ENCODE measurements at regions not wholly inside any gene's neighbourhood (a gene's known extent, or its start where the extent isn't known, plus 50 kb on each side); places are given as distances from the start of the nearest gene placed in this dataset.

GRCh38 chr11:130603335-130603906 is 155.0 kb downstream of the ADAMTS15 start:
- no peaks in the 10 kb centered on the region for H3K9me3 Mint-ChIP-seq (ENCODE audit: unreplicated experiment)

GRCh38 chr11:130604606-130605005 is 156.2 kb downstream of the ADAMTS15 start:
- H3K27me3 Mint-ChIP-seq (ENCODE audit: unreplicated experiment) = peaks cover 10% of the 10 kb centered on the region
- DNase-seq (ENCODE audit: low spot score) = no peak
- H3K9me3 Mint-ChIP-seq (ENCODE audit: unreplicated experiment) = no peaks in the 10 kb centered on the region
- H3K4me3 Mint-ChIP-seq (ENCODE audit: unreplicated experiment) = no peak overlapping the region
- peaks cover 12% of the 10 kb centered on the region for H3K4me1 Mint-ChIP-seq (ENCODE audit: unreplicated experiment)
- H3K36me3 Mint-ChIP-seq (ENCODE audit: low read depth, unreplicated experiment) = no peaks in the 10 kb centered on the region
- no peak for TF ChIP-seq CTCF (IDR thresholded peaks at IDR 0.05; ENCODE audit: unreplicated experiment)
- H3K27ac Mint-ChIP-seq (ENCODE audit: unreplicated experiment) = no peak overlapping the region

More at GRCh38 chr11:130603335-130603906, 155.0 kb downstream of the ADAMTS15 start:
- no peaks in the 10 kb centered on the region for H3K36me3 Mint-ChIP-seq (ENCODE audit: low read depth, unreplicated experiment)
- no peak overlapping the region for H3K27ac Mint-ChIP-seq (ENCODE audit: unreplicated experiment)
- H3K4me3 Mint-ChIP-seq (ENCODE audit: unreplicated experiment) = no peak overlapping the region
- no peak for TF ChIP-seq CTCF (IDR thresholded peaks at IDR 0.05; ENCODE audit: unreplicated experiment)
- H3K4me1 Mint-ChIP-seq (ENCODE audit: unreplicated experiment) = peaks cover 12% of the 10 kb centered on the region
- peaks cover 10% of the 10 kb centered on the region for H3K27me3 Mint-ChIP-seq (ENCODE audit: unreplicated experiment)
- DNase-seq (ENCODE audit: low spot score) = no peak

- Mint-ChIP-seq H3K27me3 (ENCODE audit: unreplicated experiment) (peaks cover 5% of the 10 kb centered on the region), H3K4me3 (ENCODE audit: unreplicated experiment) (no peak overlapping the region), H3K27ac (ENCODE audit: unreplicated experiment) (no peak overlapping the region), H3K4me1 (ENCODE audit: unreplicated experiment) (peaks cover 3% of the 10 kb centered on the region), H3K36me3 (ENCODE audit: low read depth, unreplicated experiment) (no peaks in the 10 kb centered on the region), H3K9me3 (ENCODE audit: unreplicated experiment) (no peaks in the 10 kb centered on the region)
- no peak for TF ChIP-seq CTCF (IDR thresholded peaks at IDR 0.05; ENCODE audit: unreplicated experiment)
- DNase-seq (ENCODE audit: low spot score) = no peak
Observed at GRCh38 chr11:130606178-130606577, 157.7 kb downstream of the ADAMTS15 start.

- H3K9me3 Mint-ChIP-seq (ENCODE audit: unreplicated experiment) = no peaks in the 10 kb centered on the region
- no peaks in the 10 kb centered on the region for H3K4me1 Mint-ChIP-seq (ENCODE audit: unreplicated experiment)
- H3K36me3 Mint-ChIP-seq (ENCODE audit: low read depth, unreplicated experiment) = no peaks in the 10 kb centered on the region
- no peak overlapping the region for H3K27ac Mint-ChIP-seq (ENCODE audit: unreplicated experiment)
- no peak for DNase-seq (ENCODE audit: low spot score)
- H3K27me3 Mint-ChIP-seq (ENCODE audit: unreplicated experiment) = peaks cover 5% of the 10 kb centered on the region
- TF ChIP-seq CTCF (IDR thresholded peaks at IDR 0.05; ENCODE audit: unreplicated experiment) = no peak
- no peak overlapping the region for H3K4me3 Mint-ChIP-seq (ENCODE audit: unreplicated experiment)
Observed at GRCh38 chr11:130606781-130607511, 158.5 kb downstream of the ADAMTS15 start.

GRCh38 chr11:130608287-130608686 is 159.8 kb downstream of the ADAMTS15 start:
- Mint-ChIP-seq H3K4me3 (ENCODE audit: unreplicated experiment) (no peak overlapping the region), H3K4me1 (ENCODE audit: unreplicated experiment) (no peaks in the 10 kb centered on the region), H3K27ac (ENCODE audit: unreplicated experiment) (no peak overlapping the region), H3K36me3 (ENCODE audit: low read depth, unreplicated experiment) (no peaks in the 10 kb centered on the region), H3K27me3 (ENCODE audit: unreplicated experiment) (peaks cover 5% of the 10 kb centered on the region), H3K9me3 (ENCODE audit: unreplicated experiment) (no peaks in the 10 kb centered on the region)
- no peak for DNase-seq (ENCODE audit: low spot score)
- no peak for TF ChIP-seq CTCF (IDR thresholded peaks at IDR 0.05; ENCODE audit: unreplicated experiment)
